Effector CD8-positive, alpha-beta T cell (primary cell): ENCODE measurements at regions not wholly inside any gene's neighbourhood (a gene's known extent, or its start where the extent isn't known, plus 50 kb on each side); places are given as distances from the start of the nearest gene placed in this dataset.

Experiments used
- DNase-seq: peaks from one replicate; lab custom pipeline; 2025; lab: John Stamatoyannopoulos, UW

- DNase-seq, result no peak
Observed at GRCh38 chr10:33126742-33127141, 168.7 kb upstream of the ITGB1 start.

GRCh38 chr10:33125522-33126517 lies 167.8 kb upstream of the ITGB1 start:
- no peak for DNase-seq

- no peak for DNase-seq
Observed at GRCh38 chr10:33125111-33125510, 167.1 kb upstream of the ITGB1 start.

GRCh38 chr10:33123680-33124079 lies 165.7 kb upstream of the ITGB1 start:
- DNase-seq, result no peak

- DNase-seq, result no peak
Observed at GRCh38 chr10:33122014-33122809, 164.2 kb upstream of the ITGB1 start.

- DNase-seq, result no peak
Observed at GRCh38 chr10:33120700-33121099, 162.7 kb upstream of the ITGB1 start.

- DNase-seq, result no peak
Observed at GRCh38 chr10:33120275-33120674, 162.2 kb upstream of the ITGB1 start.

- DNase-seq, result no peak
Observed at GRCh38 chr10:33117816-33118215, 159.8 kb upstream of the ITGB1 start.

GRCh38 chr10:33117230-33117629 lies 159.2 kb upstream of the ITGB1 start:
- no peak for DNase-seq

GRCh38 chr10:33115738-33116719 lies 158.0 kb upstream of the ITGB1 start:
- no peak for DNase-seq

- DNase-seq, result no peak
Observed at GRCh38 chr10:33114451-33114952, 156.5 kb upstream of the ITGB1 start.

- no peak for DNase-seq
Observed at GRCh38 chr10:33113466-33113865, 155.4 kb upstream of the ITGB1 start.

GRCh38 chr10:33112831-33113455 lies 154.9 kb upstream of the ITGB1 start:
- DNase-seq, result no peak

- DNase-seq, result no peak
Observed at GRCh38 chr10:33111488-33112051, 153.5 kb upstream of the ITGB1 start.

GRCh38 chr10:33109788-33110469 lies 151.9 kb upstream of the ITGB1 start:
- no peak for DNase-seq

GRCh38 chr10:33109384-33109783 lies 151.4 kb upstream of the ITGB1 start:
- DNase-seq, result no peak

GRCh38 chr10:33107953-33108352 lies 149.9 kb upstream of the ITGB1 start:
- no peak for DNase-seq

GRCh38 chr10:33106767-33107166 lies 148.7 kb upstream of the ITGB1 start:
- DNase-seq, result no peak

GRCh38 chr10:33103863-33104379 lies 145.9 kb upstream of the ITGB1 start:
- DNase-seq, result no peak

GRCh38 chr10:33102071-33102470 lies 144.0 kb upstream of the ITGB1 start:
- no peak for DNase-seq
